Cardiac muscle cell (in vitro differentiated cells and primary cell): ENCODE measurements at regions not wholly inside any gene's neighbourhood (a gene's known extent, or its start where the extent isn't known, plus 50 kb on each side); places are given as distances from the start of the nearest gene placed in this dataset.
A peak's percentile ranks its signal among the peaks of the same experiment; 100 is the strongest.

Experiments
- DNase-seq, 2 donors: peaks; one replicate each; pipeline versions ENCODE4 v3.0.0 to v3.0.0-alpha.2; 2010 to 2017; ENCODE audit warnings: low read depth in 1 of 2, low spot score in 1 of 2
- H3K27ac ChIP-seq: fragments of 200-600 bp; sonication (generic); 2 replicates; pipeline ENCODE4 v1.5.1; 2016
- H3K27me3 ChIP-seq: fragments of 200-600 bp; sonication (generic); 2 replicates; pipeline ENCODE4 v1.6.0; 2016; ENCODE audit warnings: control low read depth
- H3K36me3 ChIP-seq: fragments of 200-600 bp; sonication (generic); 2 replicates; pipeline ENCODE4 v1.5.1; 2016; ENCODE audit warnings: control low read depth
- H3K4me1 ChIP-seq: fragments of 200-600 bp; sonication (generic); 2 replicates; pipeline ENCODE4 v1.8.1; 2017; ENCODE audit warnings: low read depth, mild to moderate bottlenecking, mixed run types
- H3K4me3 ChIP-seq: fragments of 200-600 bp; sonication (generic); 2 replicates; pipeline ENCODE4 v1.5.1; 2016; ENCODE audit warnings: mild to moderate bottlenecking
- H3K9me3 ChIP-seq: fragments of 200-600 bp; sonication (generic); 2 replicates; pipeline ENCODE4 v1.5.1; 2017; ENCODE audit warnings: low read depth, mild to moderate bottlenecking, control low read depth
- TF ChIP-seq, protein P1 (sequence below): IDR thresholded peaks from 2 replicates; pipeline ENCODE4 v1.5.1; 2012; ENCODE audit warnings: low read depth, mild to moderate bottlenecking, low read length

DNA sequence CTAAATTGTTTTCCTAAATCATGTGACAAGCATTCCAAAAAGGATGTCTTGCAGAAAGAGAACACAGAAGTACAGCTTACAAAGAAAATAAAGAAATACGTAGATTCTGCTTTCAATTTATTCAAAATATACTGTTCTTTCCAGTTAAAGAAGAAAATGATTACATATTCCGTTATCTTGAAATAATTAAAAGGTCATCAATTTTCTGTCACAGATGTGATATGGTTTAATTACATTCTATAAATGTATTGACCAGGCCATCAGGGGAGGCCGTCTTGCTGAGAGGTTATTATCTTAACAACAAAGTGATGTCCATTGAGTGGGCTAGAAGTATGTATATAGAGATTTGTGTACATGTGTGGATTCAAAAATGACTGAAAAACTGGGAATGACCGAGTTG lies 432.9 kb downstream of the SETD4 start:
- DNase-seq: no peak
- no peaks in the 10 kb centered on the region for H3K27me3 ChIP-seq
- H3K4me1 ChIP-seq: no peaks in the 10 kb centered on the region
- TF ChIP-seq, protein P1, sequence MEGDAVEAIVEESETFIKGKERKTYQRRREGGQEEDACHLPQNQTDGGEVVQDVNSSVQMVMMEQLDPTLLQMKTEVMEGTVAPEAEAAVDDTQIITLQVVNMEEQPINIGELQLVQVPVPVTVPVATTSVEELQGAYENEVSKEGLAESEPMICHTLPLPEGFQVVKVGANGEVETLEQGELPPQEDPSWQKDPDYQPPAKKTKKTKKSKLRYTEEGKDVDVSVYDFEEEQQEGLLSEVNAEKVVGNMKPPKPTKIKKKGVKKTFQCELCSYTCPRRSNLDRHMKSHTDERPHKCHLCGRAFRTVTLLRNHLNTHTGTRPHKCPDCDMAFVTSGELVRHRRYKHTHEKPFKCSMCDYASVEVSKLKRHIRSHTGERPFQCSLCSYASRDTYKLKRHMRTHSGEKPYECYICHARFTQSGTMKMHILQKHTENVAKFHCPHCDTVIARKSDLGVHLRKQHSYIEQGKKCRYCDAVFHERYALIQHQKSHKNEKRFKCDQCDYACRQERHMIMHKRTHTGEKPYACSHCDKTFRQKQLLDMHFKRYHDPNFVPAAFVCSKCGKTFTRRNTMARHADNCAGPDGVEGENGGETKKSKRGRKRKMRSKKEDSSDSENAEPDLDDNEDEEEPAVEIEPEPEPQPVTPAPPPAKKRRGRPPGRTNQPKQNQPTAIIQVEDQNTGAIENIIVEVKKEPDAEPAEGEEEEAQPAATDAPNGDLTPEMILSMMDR: no peak
- H3K36me3 ChIP-seq: no peaks in the 10 kb centered on the region
- H3K27ac ChIP-seq: no peak overlapping the region
- no peaks in the 10 kb centered on the region for H3K9me3 ChIP-seq
- no peak overlapping the region for H3K4me3 ChIP-seq

DNA sequence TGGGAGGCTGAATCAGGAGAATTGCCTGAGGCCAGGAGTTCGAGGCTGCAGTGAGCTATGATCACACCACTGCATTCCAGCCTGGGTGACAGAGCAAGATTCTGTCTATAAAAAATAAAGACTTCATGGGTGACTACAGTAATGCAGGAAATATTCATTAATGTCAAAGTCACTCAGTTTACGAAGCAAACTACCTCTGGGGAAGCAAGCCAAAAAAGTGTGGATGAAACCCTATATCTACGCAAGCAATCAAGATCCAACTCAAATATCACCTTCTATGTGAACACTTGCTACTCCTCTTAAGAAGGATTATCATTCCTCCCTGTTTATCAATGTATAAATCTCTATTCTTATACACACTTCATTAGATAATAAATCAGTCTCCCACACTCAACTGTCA lies 434.8 kb downstream of the SETD4 start:
- no peaks in the 10 kb centered on the region for H3K36me3 ChIP-seq
- H3K4me3 ChIP-seq: no peak overlapping the region
- DNase-seq: no peak
- H3K27ac ChIP-seq: no peak overlapping the region
- TF ChIP-seq, protein P1: no peak
- no peaks in the 10 kb centered on the region for H3K4me1 ChIP-seq
- H3K27me3 ChIP-seq: no peaks in the 10 kb centered on the region
- no peaks in the 10 kb centered on the region for H3K9me3 ChIP-seq

DNA sequence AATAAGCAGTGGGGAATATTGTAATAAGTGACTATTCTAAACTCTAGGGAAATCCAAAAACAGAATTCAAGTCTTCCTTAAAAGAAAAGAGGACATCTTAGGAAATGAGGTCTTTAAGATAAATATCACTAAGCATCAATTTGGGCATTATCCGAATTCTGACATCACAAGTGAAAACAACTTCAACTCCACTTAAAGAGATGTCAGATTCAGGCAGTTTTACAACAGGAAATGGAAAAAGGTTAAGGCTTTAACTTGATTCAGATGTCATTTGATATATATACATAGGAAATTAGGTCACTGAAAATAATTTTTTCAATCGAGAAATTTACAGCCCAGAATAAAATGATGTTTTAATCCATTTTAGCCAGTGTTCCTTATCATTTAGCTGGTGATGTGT lies 435.4 kb downstream of the SETD4 start:
- H3K27me3 ChIP-seq: no peaks in the 10 kb centered on the region
- no peaks in the 10 kb centered on the region for H3K4me1 ChIP-seq
- DNase-seq: no peak
- no peaks in the 10 kb centered on the region for H3K36me3 ChIP-seq
- TF ChIP-seq, protein P1: no peak
- H3K9me3 ChIP-seq: no peaks in the 10 kb centered on the region
- no peak overlapping the region for H3K27ac ChIP-seq
- no peak overlapping the region for H3K4me3 ChIP-seq

DNA sequence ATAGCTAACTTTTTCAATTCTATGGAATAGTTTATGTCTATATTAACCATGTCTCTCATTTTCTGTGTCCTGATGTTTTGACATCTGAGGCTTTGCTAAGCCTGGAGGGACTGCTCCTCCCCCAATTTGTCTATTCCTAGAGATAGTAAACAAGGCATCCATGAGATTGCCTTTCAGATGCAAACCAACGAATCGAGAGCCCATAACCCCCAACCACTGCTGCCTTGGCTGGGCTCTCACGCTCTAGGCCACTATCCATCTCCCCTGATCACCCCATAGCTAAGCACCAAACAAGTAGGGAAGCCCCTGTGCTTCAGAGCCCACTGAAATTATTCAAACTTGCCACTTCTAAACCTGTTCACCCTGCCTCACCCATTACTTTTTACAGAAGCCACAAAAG lies 437.7 kb downstream of the SETD4 start:
- no peak overlapping the region for H3K27ac ChIP-seq
- H3K4me1 ChIP-seq: no peaks in the 10 kb centered on the region
- no peaks in the 10 kb centered on the region for H3K9me3 ChIP-seq
- no peaks in the 10 kb centered on the region for H3K36me3 ChIP-seq
- TF ChIP-seq, protein P1: no peak
- no peaks in the 10 kb centered on the region for H3K27me3 ChIP-seq
- no peak for DNase-seq
- no peak overlapping the region for H3K4me3 ChIP-seq

DNA sequence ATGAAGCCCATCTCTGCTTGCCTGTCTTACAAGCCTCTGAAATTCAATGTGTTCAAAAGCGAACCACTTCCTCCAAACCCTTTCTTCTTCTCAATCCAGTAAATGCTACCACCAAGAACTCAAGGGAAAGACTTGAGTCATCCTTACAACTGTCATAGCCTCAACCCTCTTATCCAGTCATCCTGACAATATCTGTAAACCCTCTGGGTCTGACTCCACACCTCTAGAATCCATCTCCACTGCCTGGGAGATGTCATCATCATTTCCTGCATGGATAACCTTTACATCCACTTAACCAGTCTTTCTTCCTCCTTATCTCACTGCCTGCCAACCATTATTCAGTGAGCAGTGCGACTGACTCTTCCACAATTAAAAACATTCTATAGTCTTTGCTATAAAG lies 441.1 kb downstream of the SETD4 start:
- H3K27ac ChIP-seq: no peak overlapping the region
- DNase-seq: peak in 1 of 2 donors; percentile 47
- H3K36me3 ChIP-seq: no peaks in the 10 kb centered on the region
- TF ChIP-seq, protein P1: no peak
- H3K27me3 ChIP-seq: no peaks in the 10 kb centered on the region
- no peak overlapping the region for H3K4me3 ChIP-seq
- H3K4me1 ChIP-seq: no peaks in the 10 kb centered on the region
- H3K9me3 ChIP-seq: no peaks in the 10 kb centered on the region

DNA sequence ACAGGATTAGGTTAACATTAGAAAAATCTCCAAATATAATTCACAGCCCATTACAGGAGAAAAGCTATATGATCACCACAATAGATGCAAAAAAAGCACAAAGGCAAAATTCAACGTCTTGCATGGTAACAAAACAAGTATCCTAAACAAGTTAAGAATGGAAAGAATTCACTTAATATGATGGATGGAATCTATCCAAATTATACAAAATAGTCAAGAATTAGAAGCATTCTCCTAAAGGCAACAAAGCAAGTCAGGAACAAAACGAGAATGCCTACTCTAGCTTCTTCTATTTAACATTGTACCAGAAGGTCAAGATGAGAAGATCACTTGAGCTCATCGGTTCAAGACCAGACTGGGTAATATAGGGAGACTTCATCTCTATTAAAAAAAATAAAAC lies 442.8 kb downstream of the SETD4 start:
- Histone ChIP-seq H3K9me3 (no peaks in the 10 kb centered on the region), H3K4me1 (no peaks in the 10 kb centered on the region), H3K27me3 (no peaks in the 10 kb centered on the region), H3K4me3 (no peak overlapping the region), H3K27ac (no peak overlapping the region), H3K36me3 (no peaks in the 10 kb centered on the region)
- TF ChIP-seq, protein P1: no peak
- DNase-seq: no peak
